TTC549 (cell line): ENCODE measurements at regions not wholly inside any gene's neighbourhood (a gene's known extent, or its start where the extent isn't known, plus 50 kb on each side); places are given as distances from the start of the nearest gene placed in this dataset.
"Not testable (repeated sequence)": the region's sequence is repeated elsewhere in the genome, so short reads cannot be mapped to it uniquely, and the experiment has no call there.

Experiments used
- FAIRE-seq: peaks from 2 replicates; lab custom pipeline; 2012; peaks lifted over from hg19 to GRCh38; lab: Jason Lieb, UNC

GRCh38 chr6:104500265-104500664 lies 359.5 kb downstream of the HACE1 start:
- FAIRE-seq = no peak

- FAIRE-seq = no peak
Measured at GRCh38 chr6:104486035-104486434, 373.7 kb downstream of the HACE1 start.

GRCh38 chr6:104484626-104485025 lies 375.1 kb downstream of the HACE1 start:
- FAIRE-seq = no peak

- no peak for FAIRE-seq
Measured at GRCh38 chr6:104484191-104484590, 375.5 kb downstream of the HACE1 start.

- no peak for FAIRE-seq
Measured at GRCh38 chr6:104483225-104483834, 376.4 kb downstream of the HACE1 start.

GRCh38 chr6:104477569-104477968 lies 382.1 kb downstream of the HACE1 start:
- no peak for FAIRE-seq

GRCh38 chr6:104473021-104473429 lies 386.7 kb downstream of the HACE1 start:
- no peak for FAIRE-seq

GRCh38 chr6:104472021-104472901 lies 387.5 kb downstream of the HACE1 start:
- no peak for FAIRE-seq

GRCh38 chr6:104466306-104466705 lies 393.4 kb downstream of the HACE1 start:
- no peak for FAIRE-seq

- no peak for FAIRE-seq
Measured at GRCh38 chr6:104462811-104463599, 396.7 kb downstream of the HACE1 start.

- FAIRE-seq = no peak
Measured at GRCh38 chr6:104460738-104461483, 398.8 kb downstream of the HACE1 start.

GRCh38 chr6:104459543-104459942 lies 400.2 kb downstream of the HACE1 start:
- no peak for FAIRE-seq

- no peak for FAIRE-seq
Measured at GRCh38 chr6:104449918-104450317, 409.8 kb downstream of the HACE1 start.

GRCh38 chr6:104446101-104447080 lies 413.3 kb downstream of the HACE1 start:
- not testable (repeated sequence) for FAIRE-seq

GRCh38 chr6:104434519-104434918 lies 425.2 kb downstream of the HACE1 start:
- FAIRE-seq = no peak

GRCh38 chr6:104431096-104431495 lies 428.6 kb downstream of the HACE1 start:
- no peak for FAIRE-seq

- no peak for FAIRE-seq
Measured at GRCh38 chr6:104428184-104428583, 431.5 kb downstream of the HACE1 start.

GRCh38 chr6:104423691-104424090 lies 436.0 kb downstream of the HACE1 start:
- no peak for FAIRE-seq

- no peak for FAIRE-seq
Measured at GRCh38 chr6:104421650-104422049, 438.1 kb downstream of the HACE1 start.

- FAIRE-seq = no peak
Measured at GRCh38 chr6:104418839-104419238, 440.9 kb downstream of the HACE1 start.

- no peak for FAIRE-seq
Measured at GRCh38 chr6:104418125-104418524, 441.6 kb downstream of the HACE1 start.
